Natural killer cell (primary cell): ENCODE measurements at regions not wholly inside any gene's neighbourhood (a gene's known extent, or its start where the extent isn't known, plus 50 kb on each side); places are given as distances from the start of the nearest gene placed in this dataset.

Source experiments
- ATAC-seq, 3 donors: fragments of 150-1000 bp in 2 of 3; fragments of 200-7000 bp in 1 of 3; cut with Tn5 transposase; 1 replicate in 1 of 3; 2 replicates in 2 of 3; pipeline ENCODE4 v1.10.0; 2021; ENCODE audit warnings: mild to moderate bottlenecking in 2 of 3, moderate library complexity in 2 of 3
- DNase-seq, 2 donors: peaks; one replicate each; pipeline versions ENCODE4 v3.0.0 to v3.0.0-alpha.2; 2013 to 2021; ENCODE audit warnings: mixed read lengths in 1 of 2
- H3K27ac ChIP-seq: one replicate; pipeline ENCODE4 v1.5.1; 2013; ENCODE audit warnings: mild to moderate bottlenecking, low read length
- H3K27me3 ChIP-seq: one replicate; pipeline ENCODE4 v1.6.1; 2013; ENCODE audit warnings: low read length; ENCODE audit not compliant: control insufficient read depth, insufficient read depth
- H3K36me3 ChIP-seq: one replicate; pipeline ENCODE4 v1.6.1; 2013; ENCODE audit warnings: low read length; ENCODE audit not compliant: control insufficient read depth, insufficient read depth
- H3K4me1 ChIP-seq: one replicate; pipeline ENCODE4 v1.6.1; 2013; ENCODE audit warnings: low read length; ENCODE audit not compliant: control insufficient read depth, insufficient read depth
- H3K4me3 ChIP-seq: one replicate; pipeline ENCODE4 v1.5.1; 2013; ENCODE audit warnings: low read length
- H3K9me3 ChIP-seq: one replicate; pipeline ENCODE4 v1.6.1; 2013; ENCODE audit warnings: low read length; ENCODE audit not compliant: control insufficient read depth, insufficient read depth
- H3K27ac Mint-ChIP-seq, 2 donors: one replicate each; pipeline ENCODE4 v1.8.0; 2022; ENCODE audit warnings: mild to moderate bottlenecking in 2 of 2, mixed read lengths in 2 of 2, moderate library complexity in 1 of 2
- H3K27me3 Mint-ChIP-seq, 2 donors: one replicate each; pipeline ENCODE4 v1.8.0; 2022; ENCODE audit warnings: low read depth in 2 of 2, mixed read lengths in 2 of 2
- H3K36me3 Mint-ChIP-seq: one replicate; pipeline ENCODE4 v1.8.0; 2022; ENCODE audit warnings: mixed read lengths
- H3K4me1 Mint-ChIP-seq, 2 donors: one replicate each; pipeline ENCODE4 v1.8.0; 2022; ENCODE audit warnings: mixed read lengths in 2 of 2
- H3K4me3 Mint-ChIP-seq: one replicate; pipeline ENCODE4 v1.8.0; 2022; ENCODE audit warnings: mild to moderate bottlenecking, moderate library complexity, mixed read lengths
- H3K9me3 Mint-ChIP-seq, 2 donors: one replicate each; pipeline ENCODE4 v1.8.0; 2022; ENCODE audit warnings: mixed read lengths in 2 of 2
- WGBS: methylation state at CpG from one replicate; pipeline ENCODE4 v1.1.7; 2013; ENCODE audit warnings: missing lambda C conversion rate; ENCODE audit not compliant: insufficient coverage; 5-methylcytosine and 5-hydroxymethylcytosine counted together
- intact Hi-C: fragments of 100-400 bp; cut with micrococcal nuclease; formaldehyde crosslinking; loops from one replicate; pipeline ENCODE4 v1.14.2; 2022
- TF ChIP-seq, protein P1 (sequence below): fragments of 200-600 bp; IDR thresholded peaks from one replicate; pipeline ENCODE4 v1.8.0; 2022; ENCODE audit warnings: antibody characterized with exemption

- H3K36me3 ChIP-seq, result no peaks in the 10 kb centered on the region
- H3K36me3 Mint-ChIP-seq, result no peaks in the 10 kb centered on the region
- H3K9me3 Mint-ChIP-seq, result peaks cover 0 to 2% of the 10 kb centered on the region in 2 donors
- H3K4me3 Mint-ChIP-seq, result no peak overlapping the region
- TF ChIP-seq, protein P1, sequence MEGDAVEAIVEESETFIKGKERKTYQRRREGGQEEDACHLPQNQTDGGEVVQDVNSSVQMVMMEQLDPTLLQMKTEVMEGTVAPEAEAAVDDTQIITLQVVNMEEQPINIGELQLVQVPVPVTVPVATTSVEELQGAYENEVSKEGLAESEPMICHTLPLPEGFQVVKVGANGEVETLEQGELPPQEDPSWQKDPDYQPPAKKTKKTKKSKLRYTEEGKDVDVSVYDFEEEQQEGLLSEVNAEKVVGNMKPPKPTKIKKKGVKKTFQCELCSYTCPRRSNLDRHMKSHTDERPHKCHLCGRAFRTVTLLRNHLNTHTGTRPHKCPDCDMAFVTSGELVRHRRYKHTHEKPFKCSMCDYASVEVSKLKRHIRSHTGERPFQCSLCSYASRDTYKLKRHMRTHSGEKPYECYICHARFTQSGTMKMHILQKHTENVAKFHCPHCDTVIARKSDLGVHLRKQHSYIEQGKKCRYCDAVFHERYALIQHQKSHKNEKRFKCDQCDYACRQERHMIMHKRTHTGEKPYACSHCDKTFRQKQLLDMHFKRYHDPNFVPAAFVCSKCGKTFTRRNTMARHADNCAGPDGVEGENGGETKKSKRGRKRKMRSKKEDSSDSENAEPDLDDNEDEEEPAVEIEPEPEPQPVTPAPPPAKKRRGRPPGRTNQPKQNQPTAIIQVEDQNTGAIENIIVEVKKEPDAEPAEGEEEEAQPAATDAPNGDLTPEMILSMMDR, result no peak
- H3K27me3 ChIP-seq, result no peaks in the 10 kb centered on the region
- no peak overlapping the region for H3K27ac Mint-ChIP-seq
- no peak for DNase-seq
- intact Hi-C loops, result no loop called here
- no peaks in the 10 kb centered on the region for H3K9me3 ChIP-seq
- WGBS, result 84% methylated on average over 3 of the region's 3 CpGs
- H3K4me1 Mint-ChIP-seq, result no peaks in the 10 kb centered on the region
- ATAC-seq, result no peak
- no peaks in the 10 kb centered on the region for H3K27me3 Mint-ChIP-seq
- no peaks in the 10 kb centered on the region for H3K4me1 ChIP-seq
- no peak overlapping the region for H3K4me3 ChIP-seq
- H3K27ac ChIP-seq, result no peak overlapping the region
Measured at GRCh38 chr3:61439122-61439458, 122.3 kb upstream of the PTPRG start.

- no peak overlapping the region for H3K4me3 ChIP-seq
- Mint-ChIP-seq H3K4me1 (no peaks in the 10 kb centered on the region), H3K27ac (no peak overlapping the region), H3K36me3 (no peaks in the 10 kb centered on the region), H3K4me3 (no peak overlapping the region), H3K27me3 (no peaks in the 10 kb centered on the region), H3K9me3 (peaks cover 0 to 2% of the 10 kb centered on the region in 2 donors)
- ATAC-seq (no peak), DNase-seq (no peak)
- H3K27ac ChIP-seq, result no peak overlapping the region
- H3K27me3 ChIP-seq, result no peaks in the 10 kb centered on the region
- 91% methylated on average over 3 of the region's 3 CpGs for WGBS
- H3K9me3 ChIP-seq, result no peaks in the 10 kb centered on the region
- H3K36me3 ChIP-seq, result no peaks in the 10 kb centered on the region
- intact Hi-C loops, result no loop called here
- H3K4me1 ChIP-seq, result no peaks in the 10 kb centered on the region
- TF ChIP-seq, protein P1, result no peak
Measured at GRCh38 chr3:61442696-61443095, 118.7 kb upstream of the PTPRG start.

GRCh38 chr3:61443886-61444285 lies 117.5 kb upstream of the PTPRG start:
- H3K4me1 ChIP-seq, result no peaks in the 10 kb centered on the region
- ATAC-seq (no peak), DNase-seq (no peak)
- no peak overlapping the region for H3K4me3 ChIP-seq
- no peak overlapping the region for H3K27ac Mint-ChIP-seq
- peaks cover 0 to 2% of the 10 kb centered on the region in 2 donors for H3K9me3 Mint-ChIP-seq
- H3K36me3 Mint-ChIP-seq, result no peaks in the 10 kb centered on the region
- TF ChIP-seq, protein P1, result no peak
- no peaks in the 10 kb centered on the region for H3K36me3 ChIP-seq
- intact Hi-C loops, result no loop called here
- H3K27ac ChIP-seq, result no peak overlapping the region
- no peaks in the 10 kb centered on the region for H3K4me1 Mint-ChIP-seq
- no peak overlapping the region for H3K4me3 Mint-ChIP-seq
- no peaks in the 10 kb centered on the region for H3K27me3 Mint-ChIP-seq
- no peaks in the 10 kb centered on the region for H3K27me3 ChIP-seq
- H3K9me3 ChIP-seq, result no peaks in the 10 kb centered on the region

DNA sequence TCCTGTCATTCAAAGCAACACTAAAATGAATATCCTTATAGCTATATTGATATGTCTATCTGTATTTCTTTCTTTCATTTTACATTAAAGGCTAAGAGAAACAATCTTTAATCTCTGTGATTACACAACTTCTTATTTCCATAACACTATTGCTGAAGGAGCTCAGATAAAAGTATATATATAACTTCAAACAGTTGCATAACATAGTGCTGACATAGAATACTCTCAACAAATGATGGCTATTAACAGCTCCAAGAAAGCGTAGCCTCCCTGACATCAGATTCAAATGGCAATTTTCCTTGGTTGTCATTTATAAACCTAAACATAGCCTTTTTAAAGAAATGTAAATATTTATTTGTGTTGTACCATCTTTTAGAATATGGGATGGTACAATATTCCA lies 116.6 kb upstream of the PTPRG start:
- intact Hi-C loops, result no loop called here
- H3K27ac Mint-ChIP-seq, result no peak overlapping the region

More for the DNA sequence above, 116.6 kb upstream of the PTPRG start:
- Mint-ChIP-seq H3K27me3 (no peaks in the 10 kb centered on the region), H3K36me3 (no peaks in the 10 kb centered on the region), H3K4me1 (no peaks in the 10 kb centered on the region), H3K4me3 (no peak overlapping the region), H3K9me3 (peaks cover 0 to 2% of the 10 kb centered on the region in 2 donors)
- TF ChIP-seq, protein P1, result no peak
- WGBS, result no CpG with 5 or more reads among the region's 1 CpG
- H3K4me3 ChIP-seq, result no peak overlapping the region
- H3K9me3 ChIP-seq, result no peaks in the 10 kb centered on the region
- H3K36me3 ChIP-seq, result no peaks in the 10 kb centered on the region
- no peak for ATAC-seq
- no peaks in the 10 kb centered on the region for H3K27me3 ChIP-seq
- no peaks in the 10 kb centered on the region for H3K4me1 ChIP-seq
- no peak overlapping the region for H3K27ac ChIP-seq
- DNase-seq, result no peak
